Lung (tissue), 11 donors: ENCODE measurements at regions not wholly inside any gene's neighbourhood (a gene's known extent, or its start where the extent isn't known, plus 50 kb on each side); places are given as distances from the start of the nearest gene placed in this dataset.

Experiments used
- ATAC-seq: fragments of 200-7000 bp; cut with Tn5 transposase; one replicate; pipeline ENCODE4 v1.9.1; 2020; ENCODE audit warnings: moderate number of reproducible peaks; ENCODE audit not compliant: insufficient read depth, low FRiP score
- DNase-seq, 3 donors: peaks; one replicate each; pipeline ENCODE4 v3.0.0-alpha.2; 2013 to 2017
- H3K27ac ChIP-seq, 2 donors: one replicate each; pipeline ENCODE4 v1.5.1; 2013; ENCODE audit warnings: mild to moderate bottlenecking in 2 of 2, moderate library complexity in 2 of 2, control low read depth in 1 of 2, inconsistent platforms in 1 of 2, low read depth in 1 of 2, low read length in 1 of 2
- H3K27me3 ChIP-seq, 3 donors: one replicate each; pipeline ENCODE4 v1.5.1; 2013; ENCODE audit warnings: low read length in 2 of 3; ENCODE audit not compliant: control insufficient read depth in 3 of 3, insufficient read depth in 3 of 3
- H3K36me3 ChIP-seq, 4 donors: one replicate each; pipeline ENCODE4 v1.5.1; 2013; ENCODE audit warnings: low read length in 4 of 4, mild to moderate bottlenecking in 1 of 4, moderate library complexity in 1 of 4; ENCODE audit not compliant: control insufficient read depth in 4 of 4, insufficient read depth in 4 of 4
- H3K4me1 ChIP-seq, 5 donors: one replicate each; pipeline ENCODE4 v1.5.1; 2013; ENCODE audit warnings: low read length in 5 of 5, mild to moderate bottlenecking in 2 of 5, moderate library complexity in 1 of 5; ENCODE audit not compliant: control insufficient read depth in 5 of 5, insufficient read depth in 5 of 5
- H3K4me3 ChIP-seq: one replicate; pipeline ENCODE4 v1.5.1; 2013; ENCODE audit warnings: mild to moderate bottlenecking, control low read depth, moderate library complexity
- H3K9ac ChIP-seq, 2 donors: one replicate each; pipeline ENCODE4 v1.5.1; 2013; ENCODE audit warnings: low read length in 2 of 2, control low read depth in 1 of 2; ENCODE audit not compliant: insufficient read depth in 1 of 2
- H3K9me3 ChIP-seq, 4 donors: one replicate each; pipeline ENCODE4 v1.5.1; 2013; ENCODE audit warnings: low read length in 3 of 4, mild to moderate bottlenecking in 1 of 4, moderate library complexity in 1 of 4; ENCODE audit not compliant: control insufficient read depth in 4 of 4, insufficient read depth in 3 of 4
- CTCF ChIP-seq: IDR thresholded peaks from 2 replicates; pipeline ENCODE4 v1.5.1; 2012; ENCODE audit warnings: mild to moderate bottlenecking; ENCODE audit errors: control extremely low read depth, extremely low read depth
- WGBS, 2 donors: extraction: QIAGEN DNeasy Blood & Tissue Kit; methylation state at CpG; one replicate each; pipeline ENCODE4 v1.1.7; 2013; 5-methylcytosine and 5-hydroxymethylcytosine counted together
- donor health status: control.
- donor health status: control.
- donor health status: Bipolar disorder and iron deficiency.
- donor health status: healthy.
- donor health status: DM: yes; HTN: yes; CAD: no.

DNA sequence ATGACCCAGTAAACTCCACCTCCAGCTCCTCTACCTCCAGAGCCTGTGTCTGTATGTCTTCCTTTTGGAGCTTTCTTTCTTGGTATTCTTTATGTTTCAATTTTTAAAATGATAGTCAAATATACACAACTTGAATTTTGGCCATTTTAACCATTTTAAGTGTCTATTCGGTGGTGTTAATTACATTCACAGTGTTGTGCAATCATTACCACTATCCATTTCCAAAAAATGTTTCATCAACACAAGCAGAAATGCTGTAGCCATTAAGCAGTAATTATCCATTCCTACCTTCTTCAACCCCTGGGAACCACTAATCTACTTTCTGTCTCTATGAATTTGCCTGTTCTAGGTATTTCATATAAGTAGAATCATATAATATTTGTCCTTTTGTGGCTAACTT, 194.5 kb upstream of the TSC22D2 start:
- WGBS, 2 donors: 57 to 61% methylated on average over 1 of the region's 1 CpG

GRCh38 chr3:150210461-150211110, 197.5 kb upstream of the TSC22D2 start:
- peaks cover 0 to 1% (median under 1%) of the 10 kb centered on the region in 5 donors for H3K4me1 ChIP-seq
- no peak overlapping the region for H3K9ac ChIP-seq
- H3K4me3 ChIP-seq: no peak overlapping the region
- H3K36me3 ChIP-seq: no peaks in the 10 kb centered on the region
- H3K9me3 ChIP-seq: peaks cover 0 to 3% (median 0%) of the 10 kb centered on the region in 4 donors
- 77 to 82% methylated on average over 4 of the region's 4 CpGs for WGBS, 2 donors
- no peaks in the 10 kb centered on the region for H3K27me3 ChIP-seq
- no peak for TF ChIP-seq CTCF
- no peak for ATAC-seq
- DNase-seq: no peak
- H3K27ac ChIP-seq: no peak overlapping the region

More for the DNA sequence above, 194.5 kb upstream of the TSC22D2 start:
- no peak overlapping the region for H3K4me3 ChIP-seq
- peaks cover 0 to 12% (median 8%) of the 10 kb centered on the region in 5 donors for H3K4me1 ChIP-seq
- H3K27ac ChIP-seq: no peak overlapping the region
- no peak for ATAC-seq
- no peak overlapping the region for H3K9ac ChIP-seq
- DNase-seq: no peak
- peaks cover 0 to 7% (median 0%) of the 10 kb centered on the region in 4 donors for H3K9me3 ChIP-seq
- no peak for TF ChIP-seq CTCF
- H3K27me3 ChIP-seq: no peaks in the 10 kb centered on the region
- no peaks in the 10 kb centered on the region for H3K36me3 ChIP-seq

GRCh38 chr3:150203273-150203672, 204.8 kb upstream of the TSC22D2 start:
- no peaks in the 10 kb centered on the region for H3K27me3 ChIP-seq
- H3K27ac ChIP-seq: no peak overlapping the region
- DNase-seq: no peak
- no peak overlapping the region for H3K4me3 ChIP-seq
- peaks cover 0 to 3% (median under 1%) of the 10 kb centered on the region in 4 donors for H3K9me3 ChIP-seq
- H3K4me1 ChIP-seq: no peaks in the 10 kb centered on the region
- WGBS, 2 donors: 77 to 91% methylated on average over 5 of the region's 5 CpGs
- TF ChIP-seq CTCF: no peak
- no peaks in the 10 kb centered on the region for H3K36me3 ChIP-seq
- ATAC-seq: no peak
- H3K9ac ChIP-seq: no peak overlapping the region

GRCh38 chr3:150202711-150203110, 205.4 kb upstream of the TSC22D2 start:
- no peak overlapping the region for H3K9ac ChIP-seq
- H3K27ac ChIP-seq: no peak overlapping the region
- H3K4me1 ChIP-seq: no peaks in the 10 kb centered on the region
- no peak for TF ChIP-seq CTCF
- ATAC-seq (no peak), DNase-seq (no peak)
- WGBS, 2 donors: 85 to 95% methylated on average over 1 of the region's 1 CpG
- no peaks in the 10 kb centered on the region for H3K27me3 ChIP-seq
- H3K9me3 ChIP-seq: peaks cover 0 to 5% (median under 1%) of the 10 kb centered on the region in 4 donors
- no peaks in the 10 kb centered on the region for H3K36me3 ChIP-seq
- no peak overlapping the region for H3K4me3 ChIP-seq
